ENCODE measurements at regions not wholly inside any gene's neighbourhood (a gene's known extent, or its start where the extent isn't known, plus 50 kb on each side); places are given as distances from the start of the nearest gene placed in this dataset.

- no peaks in the 10 kb centered on the region for H4K20me1 ChIP-seq (replicated peaks; ENCODE audit: insufficient read depth)
- no peaks in the 10 kb centered on the region for H3K79me2 ChIP-seq (replicated peaks; ENCODE audit: insufficient read depth)
- no peak for ATAC-seq
- DNase-seq (ENCODE audit: low spot score), result no peak
- H3K4me1 Mint-ChIP-seq, result peaks cover 10% of the 10 kb centered on the region
- H3K27ac ChIP-seq (ENCODE audit: low read depth), result no peak overlapping the region
- no peak overlapping the region for H3K4me3 Mint-ChIP-seq
- no peaks in the 10 kb centered on the region for H3F3A ChIP-seq (replicated peaks; ENCODE audit: low read depth)
- H3K27me3 Mint-ChIP-seq (ENCODE audit: insufficient read depth, low read depth, poor library complexity), result peaks cover 2% of the 10 kb centered on the region
- no peaks in the 10 kb centered on the region for H3K36me3 ChIP-seq (ENCODE audit: insufficient read depth)
- H3K4me2 ChIP-seq, result no peak overlapping the region
- TF ChIP-seq STAT1 (IDR thresholded peaks at IDR 0.05; ENCODE audit: unreplicated experiment), result no peak
- TF ChIP-seq POLR2AphosphoS5 (IDR thresholded peaks at IDR 0.05; ENCODE audit: low read depth), result no peak
- TF ChIP-seq JUNB (IDR thresholded peaks at IDR 0.05; ENCODE audit: unreplicated experiment), result no peak
- TF ChIP-seq NANOG (IDR thresholded peaks at IDR 0.05; ENCODE audit: borderline replicate concordance), result no peak
- TF ChIP-seq ZNF462 (CRISPR knock-in tag; IDR thresholded peaks at IDR 0.05), result no peak
- TF ChIP-seq ZNF114 (CRISPR knock-in tag; IDR thresholded peaks at IDR 0.05), result no peak
- TF ChIP-seq CTCF (conservative IDR thresholded peaks at IDR 0.05; ENCODE audit: low read depth in 2 of 2), result no peak
- no peaks in the 10 kb centered on the region for H3K36me3 Mint-ChIP-seq (ENCODE audit: low read depth)
- H3K4me1 ChIP-seq (ENCODE audit: insufficient read depth), result peaks cover 4% of the 10 kb centered on the region
- H2AFZ ChIP-seq, result no peak overlapping the region
- no peak overlapping the region for H3K27ac Mint-ChIP-seq
- no peaks in the 10 kb centered on the region for H3K27me3 ChIP-seq (ENCODE audit: insufficient read depth)
- H3K4me3 ChIP-seq, result no peak overlapping the region
- no peaks in the 10 kb centered on the region for H3K9me3 Mint-ChIP-seq
- H3K9me2 ChIP-seq (ENCODE audit: insufficient read depth), result no peaks in the 10 kb centered on the region
Observed at GRCh38 chr14:39716987-39717570, 284.8 kb upstream of the FBXO33 start.

Data from GM23338 (cell line).